ENCODE measurements at regions not wholly inside any gene's neighbourhood (a gene's known extent, or its start where the extent isn't known, plus 50 kb on each side); places are given as distances from the start of the nearest gene placed in this dataset.

- TF ChIP-seq CTCF (IDR thresholded peaks at IDR 0.05; ENCODE audit: borderline replicate concordance, extremely low read depth, low read length, poor library complexity, severe bottlenecking) (no peak), EZH2 (IDR thresholded peaks at IDR 0.05; ENCODE audit: borderline replicate concordance, low read depth, low read length, severe bottlenecking) (no peak)
These were observed 53.3 kb upstream of the TAF8 start for GRCh38 chr6:41996997-41997396.
